HG03457 (cell line): ENCODE measurements at regions not wholly inside any gene's neighbourhood (a gene's known extent, or its start where the extent isn't known, plus 50 kb on each side); places are given as distances from the start of the nearest gene placed in this dataset.

Experiments
- ATAC-seq: cut with Tn5 transposase; IDR thresholded peaks from one replicate; pipeline ENCODE4 v1.9.1; 2021; ENCODE audit warnings: moderate number of reproducible peaks; ENCODE audit not compliant: unreplicated experiment

DNA sequence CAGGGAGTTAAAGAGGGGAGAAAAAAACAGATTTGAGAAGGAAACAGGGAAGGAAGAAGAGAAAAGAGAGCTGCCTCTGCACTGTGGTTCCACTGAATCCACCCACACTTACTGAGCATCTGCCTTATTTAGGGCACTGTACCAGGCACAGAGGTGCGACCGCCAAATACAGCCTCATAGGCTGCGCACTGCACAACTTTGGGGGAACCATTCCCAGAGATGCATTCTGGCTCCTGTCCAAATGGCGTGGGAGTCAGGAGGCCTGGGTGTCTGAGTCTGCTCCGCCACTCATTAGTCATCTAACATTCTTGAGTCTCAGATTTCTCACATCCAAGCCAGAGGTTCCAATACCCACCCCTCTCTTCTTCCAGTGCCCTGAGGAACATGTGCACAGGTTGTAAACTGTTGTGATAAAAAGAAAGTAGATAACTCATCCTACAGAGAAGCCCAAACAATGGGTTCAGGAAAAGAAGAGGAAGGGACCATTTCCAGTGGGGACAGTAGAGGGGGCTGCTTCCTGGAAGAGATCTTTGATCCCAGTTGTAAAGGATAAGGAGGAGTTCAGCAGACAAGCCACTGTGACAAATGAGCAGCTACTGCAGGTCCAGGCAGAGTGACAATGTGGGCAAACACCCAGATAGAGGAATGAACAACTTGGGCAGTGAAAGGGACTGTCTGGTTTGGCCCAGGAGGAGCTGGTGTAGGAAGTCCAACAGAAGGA is 254.6 kb downstream of the UACA start:
- ATAC-seq, result no peak

DNA sequence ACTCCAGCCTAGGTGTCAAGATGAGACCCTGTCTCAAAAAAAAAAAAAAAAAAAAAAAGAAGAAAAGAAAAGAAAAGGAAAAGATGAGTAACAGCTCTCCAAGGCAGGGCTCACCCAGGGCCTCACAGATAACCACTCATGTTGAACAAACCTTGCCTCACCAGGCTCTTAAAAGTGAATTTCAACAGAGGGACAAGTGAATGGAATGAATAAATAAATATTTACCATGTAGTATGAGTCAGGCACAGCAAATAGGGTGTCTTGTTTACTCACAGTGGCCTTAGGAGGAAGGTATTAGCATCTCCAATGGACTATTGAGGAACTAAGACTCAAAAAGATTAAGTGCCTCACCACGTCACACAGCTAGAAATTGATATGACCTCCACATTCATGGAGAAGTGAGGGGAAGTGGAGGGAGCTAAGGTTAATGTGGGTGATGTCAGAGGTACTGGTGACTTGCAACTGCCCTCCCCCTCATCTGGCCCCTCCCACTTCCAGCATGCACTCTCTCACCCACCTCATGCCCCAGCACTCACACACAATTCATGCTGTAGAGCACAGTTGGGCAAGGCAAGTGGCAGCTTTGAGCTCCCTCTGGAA is 255.5 kb downstream of the UACA start:
- no peak for ATAC-seq

DNA sequence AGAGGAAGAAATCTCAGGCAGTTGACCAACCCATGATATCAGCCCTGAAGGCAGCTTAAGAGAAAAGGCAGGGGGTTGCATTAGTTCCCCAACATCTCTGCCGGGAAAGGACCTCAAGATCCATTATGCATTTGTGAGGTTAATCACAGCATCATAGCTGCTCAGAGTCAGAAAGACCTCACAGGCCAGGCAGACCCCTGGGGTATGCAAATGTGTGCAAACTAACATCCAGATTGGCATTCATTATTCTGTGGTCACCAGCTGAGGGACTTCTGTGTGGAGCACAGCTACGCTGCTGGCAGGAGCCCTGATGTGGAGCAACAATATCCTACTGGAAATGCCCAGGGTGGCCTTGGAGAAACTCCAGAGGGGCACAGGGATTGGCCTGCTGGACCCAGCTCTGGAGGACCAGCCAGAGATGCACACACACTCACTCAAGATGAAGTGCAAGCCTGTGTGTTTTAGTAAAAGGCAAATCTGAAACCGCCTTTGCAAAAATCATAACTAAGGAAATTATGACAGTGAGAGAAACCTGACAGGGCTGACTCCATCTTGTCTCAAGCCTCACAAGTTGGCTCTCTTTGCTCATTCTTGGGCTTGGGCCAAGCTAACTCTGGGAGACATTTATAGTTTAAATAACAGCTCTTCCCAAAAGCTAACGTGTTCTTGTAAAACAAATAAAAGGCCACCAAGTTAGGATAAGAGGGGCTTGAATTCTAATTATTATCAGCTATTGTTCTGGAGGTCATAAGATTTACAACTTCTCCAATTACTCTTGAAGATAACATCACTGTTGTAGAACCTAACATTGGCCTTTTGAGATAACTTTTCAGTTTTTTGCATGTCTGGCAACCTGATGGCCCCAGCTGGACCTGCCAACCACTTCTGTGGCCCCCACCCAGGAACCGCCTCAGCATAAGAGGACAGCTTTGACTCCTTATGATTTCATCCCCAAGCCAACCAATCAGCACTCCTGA is 257.1 kb downstream of the UACA start:
- ATAC-seq, result no peak

DNA sequence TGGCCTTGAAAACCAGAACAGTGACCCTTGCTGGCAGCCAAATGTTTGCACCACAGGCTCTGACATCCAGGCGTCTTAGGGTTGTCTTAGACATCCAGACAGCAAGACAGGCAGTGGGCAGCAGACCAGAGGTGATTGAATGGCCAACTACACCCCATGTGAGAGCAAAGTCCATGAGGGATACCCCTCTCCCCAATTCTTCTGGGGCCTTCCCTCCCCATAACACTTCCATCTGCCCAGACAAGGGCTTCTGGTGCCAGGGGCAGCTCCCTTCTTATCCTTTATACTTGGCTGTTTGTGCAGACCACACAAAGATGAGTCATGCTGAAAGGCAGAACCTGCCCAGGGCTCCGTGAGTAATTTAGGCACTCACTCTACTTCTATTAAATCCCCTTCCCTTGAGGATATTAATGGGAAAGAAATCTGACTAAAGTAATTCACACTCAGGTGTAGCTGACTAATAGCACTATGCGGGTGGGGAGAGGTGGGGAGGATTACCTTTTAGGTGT is 257.9 kb downstream of the UACA start:
- ATAC-seq, result peak; percentile 13

DNA sequence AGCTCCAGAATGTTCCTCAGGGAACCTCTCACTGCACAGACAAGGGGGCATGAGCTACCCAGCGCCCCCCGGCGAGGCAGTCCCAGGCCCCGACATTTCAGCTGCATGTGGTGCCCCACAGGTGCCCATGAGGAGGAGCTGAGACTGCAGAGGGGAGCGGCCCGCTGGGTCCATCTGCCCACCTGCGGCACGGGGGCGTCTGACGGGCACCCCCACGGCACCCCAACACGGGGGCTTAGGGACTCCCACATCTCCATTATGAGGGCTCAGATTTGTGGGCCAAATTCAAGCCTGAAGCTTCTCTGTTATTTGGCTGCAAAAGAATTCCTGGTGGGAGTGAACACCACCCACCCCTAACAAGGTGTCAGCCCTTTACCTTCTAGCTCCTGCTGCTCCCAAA is 258.4 kb downstream of the UACA start:
- no peak for ATAC-seq

DNA sequence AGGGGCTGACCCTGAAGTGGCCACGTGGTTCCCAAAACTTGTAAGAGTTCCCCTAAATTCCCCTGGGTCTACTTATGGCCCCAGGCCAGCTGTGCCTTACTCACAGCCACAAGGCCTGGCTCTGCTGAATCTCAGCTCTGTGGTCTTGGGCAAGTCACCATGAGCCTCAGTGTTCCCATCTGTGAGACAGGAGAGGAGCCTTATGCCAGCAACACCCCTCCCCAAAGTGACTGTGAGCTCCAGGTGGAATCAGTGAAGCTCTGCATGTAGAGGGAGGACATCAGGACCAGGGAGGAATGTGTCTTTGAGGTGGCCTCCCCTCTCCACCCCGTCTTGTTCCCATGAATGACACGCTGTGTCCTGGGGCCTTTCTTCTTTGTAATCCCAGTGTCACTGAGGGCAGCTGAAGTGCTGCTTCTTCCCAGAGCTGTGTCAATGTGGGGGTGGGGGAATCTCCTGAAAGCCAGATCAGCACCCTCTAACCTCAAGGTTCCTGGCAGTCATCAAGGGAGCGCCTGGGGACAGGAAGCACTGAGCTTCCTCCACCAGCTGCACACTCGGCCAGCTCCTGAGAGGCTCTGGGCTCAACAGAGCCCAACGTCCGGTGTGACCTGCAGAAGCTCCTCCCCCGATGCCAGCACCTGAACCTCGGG is 258.9 kb downstream of the UACA start:
- ATAC-seq, result peak; percentile 37

DNA sequence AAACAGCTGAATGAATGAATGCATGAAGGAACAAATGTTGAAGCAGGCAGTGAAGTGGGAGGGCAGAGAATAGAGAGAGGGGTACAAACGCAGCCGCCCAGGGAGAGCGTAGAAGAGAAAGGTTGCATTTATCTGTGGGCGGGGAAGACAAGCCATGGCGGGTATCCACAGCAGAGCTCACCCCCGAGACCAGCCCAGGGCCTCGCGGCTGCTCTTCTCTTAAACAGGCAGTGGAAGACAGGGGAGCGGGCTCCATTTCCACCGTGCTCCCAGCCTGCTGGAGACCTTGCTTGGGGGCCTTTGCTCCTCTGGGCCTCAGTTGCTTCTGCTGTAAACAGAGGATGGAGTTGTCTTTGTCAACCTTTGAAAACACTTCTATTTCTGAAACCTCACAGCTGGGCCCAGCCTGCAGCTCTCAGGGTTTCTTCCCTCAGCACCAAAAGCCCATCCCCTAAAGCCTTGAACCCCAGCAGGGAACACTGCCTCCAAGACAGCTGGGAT is 259.5 kb downstream of the UACA start:
- no peak for ATAC-seq

DNA sequence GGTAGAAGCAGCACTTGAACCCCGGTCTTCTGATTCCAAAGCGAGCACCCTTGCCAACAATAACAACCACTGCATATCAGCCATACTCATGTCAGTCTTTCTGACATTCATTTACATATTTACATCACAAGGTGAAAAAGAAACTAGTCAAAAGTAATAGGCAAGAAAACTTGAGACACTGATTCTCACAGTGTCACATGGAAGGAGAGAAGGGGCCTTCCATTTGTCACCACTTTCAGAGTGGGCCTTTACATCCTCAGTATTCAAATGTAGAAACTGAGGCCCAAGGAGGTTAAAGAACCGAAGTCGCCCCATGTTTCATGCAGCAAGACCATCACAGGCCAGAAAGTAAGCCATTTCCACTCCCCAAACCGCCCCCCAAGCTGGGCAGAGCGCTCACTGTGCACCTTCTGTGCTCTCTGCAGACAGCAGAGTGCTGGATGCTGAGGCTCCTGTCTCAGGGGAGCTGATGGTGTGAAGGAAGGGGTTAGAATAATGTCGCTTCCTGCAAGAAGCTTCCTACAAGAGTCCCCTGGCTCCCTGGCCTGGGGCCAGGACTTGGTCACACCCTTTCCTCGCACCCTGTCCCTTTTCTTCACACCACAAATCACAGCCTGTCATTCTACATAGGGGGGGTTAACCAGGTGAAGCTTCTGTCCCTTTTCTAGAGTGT is 260.1 kb downstream of the UACA start:
- ATAC-seq, result no peak

DNA sequence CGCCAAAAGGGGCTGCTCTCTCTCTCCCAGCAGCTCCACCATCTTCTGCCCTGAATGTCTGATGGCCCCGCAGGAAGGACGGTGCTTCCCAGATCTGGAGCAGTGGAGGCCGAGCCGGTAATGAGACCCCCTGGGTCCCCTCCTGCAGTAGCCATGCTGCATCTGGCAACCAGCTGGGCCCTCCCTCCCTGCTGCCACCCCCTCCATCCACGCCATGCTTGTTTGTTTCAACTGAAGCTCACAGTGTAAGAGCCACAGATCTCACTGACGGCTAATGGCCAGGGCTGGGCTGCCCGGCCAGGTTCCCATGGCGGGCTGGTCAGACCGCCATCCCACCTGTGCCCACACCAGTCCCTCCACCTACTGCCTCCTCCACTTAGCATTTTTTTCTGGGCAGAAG is 260.8 kb downstream of the UACA start:
- no peak for ATAC-seq

DNA sequence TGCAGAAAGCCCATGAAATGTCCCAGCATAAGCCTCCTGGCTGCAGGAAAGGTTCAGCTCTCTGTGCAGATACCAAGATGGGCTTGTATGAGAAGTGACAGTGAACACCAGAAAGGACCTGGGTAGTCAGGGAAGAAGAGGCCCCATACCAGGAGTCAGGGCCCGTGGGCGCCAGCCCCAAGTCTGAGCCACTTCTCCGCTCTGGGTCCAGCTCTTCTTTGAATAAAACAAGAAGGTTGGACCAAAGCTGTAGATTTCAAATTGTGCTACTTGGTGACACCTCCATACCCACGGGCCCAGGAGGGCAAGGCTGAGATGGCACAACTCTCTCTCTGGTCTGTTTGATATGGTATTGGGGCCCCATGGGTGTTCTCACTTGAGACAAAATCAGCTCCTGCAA is 261.5 kb downstream of the UACA start:
- ATAC-seq, result no peak

DNA sequence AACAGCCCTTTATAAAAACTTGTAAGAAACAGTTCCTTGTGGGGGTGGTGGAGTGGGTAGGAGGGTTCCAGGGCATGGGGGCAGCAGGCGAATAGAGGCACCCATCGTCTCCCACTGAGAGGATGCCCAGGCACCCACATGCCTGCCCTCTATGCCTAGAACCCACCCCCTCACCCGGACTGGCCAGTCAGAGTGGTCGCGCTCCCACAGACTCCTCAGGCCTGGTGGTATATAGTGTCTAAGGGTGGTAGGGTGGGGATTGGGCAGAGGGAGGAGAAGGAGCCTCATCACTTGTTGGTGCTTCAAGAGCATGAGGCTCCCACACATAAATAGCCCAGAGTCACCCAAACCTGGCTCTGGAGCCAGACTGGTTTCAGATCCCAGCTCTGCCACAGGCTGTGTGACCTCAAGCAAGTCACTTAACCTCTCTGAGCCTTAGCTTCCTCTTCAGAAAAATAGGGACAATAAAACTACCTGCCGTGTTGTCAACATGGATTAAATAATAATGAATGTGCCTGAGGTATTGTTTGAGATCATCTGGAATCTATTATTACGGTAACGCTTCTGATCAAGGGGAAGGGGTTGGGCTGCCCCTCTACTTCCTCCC is 262.1 kb downstream of the UACA start:
- ATAC-seq, result no peak

DNA sequence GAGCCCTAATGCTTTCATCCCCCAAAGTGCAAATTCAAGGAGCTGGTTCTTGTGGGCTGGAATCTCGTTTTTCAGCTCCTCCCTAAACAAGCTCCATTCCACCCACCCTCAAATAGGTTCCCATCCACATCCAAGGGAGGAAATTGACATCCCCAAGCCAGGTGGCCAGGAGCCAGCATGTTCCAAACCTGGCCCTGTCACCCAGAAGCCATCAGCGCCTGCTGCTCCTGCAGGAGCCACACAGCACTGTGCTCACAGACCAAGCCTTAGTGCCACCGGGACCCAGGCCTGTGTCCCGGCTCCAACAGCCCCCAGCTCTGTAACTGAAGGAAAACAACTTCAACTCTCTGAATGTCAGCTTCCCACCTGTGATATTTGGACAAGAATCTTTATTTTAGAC is 263.6 kb downstream of the UACA start:
- ATAC-seq, result no peak

DNA sequence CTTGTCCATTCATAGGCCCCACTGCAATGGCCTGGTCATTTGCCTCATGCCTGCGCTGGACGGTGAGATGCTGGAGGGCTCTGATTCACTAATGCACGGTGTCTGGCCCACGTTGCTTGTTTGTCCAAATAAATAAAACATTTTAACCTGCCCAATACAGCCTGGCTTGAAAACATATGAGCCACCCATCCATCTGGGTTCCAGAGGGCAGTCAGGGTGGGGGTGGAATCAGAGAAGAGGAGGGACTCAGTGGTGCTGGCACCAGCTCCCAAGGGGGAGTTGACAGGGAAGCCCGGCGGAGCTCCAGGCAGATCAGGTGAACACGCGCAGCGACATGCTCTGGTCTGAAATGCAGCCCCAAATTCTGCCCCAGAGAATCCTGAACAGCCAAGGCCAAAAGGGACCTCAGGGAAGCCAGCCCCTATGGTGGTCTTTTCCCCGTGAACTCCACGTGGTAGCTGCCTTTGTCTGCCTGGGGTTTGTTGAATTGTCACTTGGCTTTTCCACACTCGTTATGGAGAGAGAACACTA is 265.2 kb downstream of the UACA start:
- no peak for ATAC-seq

DNA sequence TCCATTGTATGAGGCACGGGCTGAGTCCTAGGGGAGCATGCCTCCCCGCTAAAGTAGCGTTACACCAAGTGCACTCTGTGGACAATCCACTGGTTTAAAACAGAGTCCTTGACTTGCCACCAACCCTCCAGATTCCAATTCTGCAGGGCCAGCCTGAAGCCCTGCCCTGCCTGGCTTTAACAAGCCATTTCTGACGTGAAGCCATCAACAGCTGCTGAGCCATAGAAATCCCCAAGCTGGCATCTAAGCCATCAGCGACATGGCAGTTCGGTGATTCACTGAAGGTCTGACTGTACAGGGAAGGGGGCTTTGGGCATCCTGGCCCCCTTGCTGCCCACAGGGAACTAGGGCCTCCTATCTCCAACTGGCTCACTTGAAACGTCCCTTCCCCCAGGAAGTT is 265.7 kb downstream of the UACA start:
- ATAC-seq, result no peak

DNA sequence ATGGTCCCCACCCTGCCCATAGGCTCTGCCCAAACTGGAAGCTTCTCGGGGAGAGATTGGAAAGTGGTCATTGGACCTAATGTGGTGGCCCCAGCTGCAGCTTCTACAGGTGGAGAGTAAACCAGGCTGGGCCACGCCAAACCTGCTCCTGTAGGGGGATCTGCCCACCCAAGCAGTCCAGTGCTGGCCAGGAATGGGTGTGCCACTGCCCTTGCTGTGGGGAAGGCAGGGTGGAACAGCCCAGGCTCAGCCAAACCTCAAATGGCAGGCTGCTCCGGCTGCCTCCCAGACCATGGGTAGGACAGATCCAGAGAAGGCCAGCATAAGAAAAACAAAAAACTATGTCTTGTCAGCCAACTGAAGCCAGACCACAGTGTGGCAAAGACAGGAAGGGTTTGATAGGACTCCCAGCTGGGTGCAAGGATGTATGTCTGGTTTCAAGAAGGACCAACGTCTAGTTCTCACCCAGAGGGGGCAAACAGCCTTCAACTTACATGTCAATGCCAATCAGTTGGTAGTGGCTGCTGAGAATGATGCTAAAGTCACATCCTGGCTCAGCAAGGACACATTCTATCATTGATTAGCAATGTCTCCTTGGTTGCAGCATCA is 267.3 kb downstream of the UACA start:
- ATAC-seq, result no peak

DNA sequence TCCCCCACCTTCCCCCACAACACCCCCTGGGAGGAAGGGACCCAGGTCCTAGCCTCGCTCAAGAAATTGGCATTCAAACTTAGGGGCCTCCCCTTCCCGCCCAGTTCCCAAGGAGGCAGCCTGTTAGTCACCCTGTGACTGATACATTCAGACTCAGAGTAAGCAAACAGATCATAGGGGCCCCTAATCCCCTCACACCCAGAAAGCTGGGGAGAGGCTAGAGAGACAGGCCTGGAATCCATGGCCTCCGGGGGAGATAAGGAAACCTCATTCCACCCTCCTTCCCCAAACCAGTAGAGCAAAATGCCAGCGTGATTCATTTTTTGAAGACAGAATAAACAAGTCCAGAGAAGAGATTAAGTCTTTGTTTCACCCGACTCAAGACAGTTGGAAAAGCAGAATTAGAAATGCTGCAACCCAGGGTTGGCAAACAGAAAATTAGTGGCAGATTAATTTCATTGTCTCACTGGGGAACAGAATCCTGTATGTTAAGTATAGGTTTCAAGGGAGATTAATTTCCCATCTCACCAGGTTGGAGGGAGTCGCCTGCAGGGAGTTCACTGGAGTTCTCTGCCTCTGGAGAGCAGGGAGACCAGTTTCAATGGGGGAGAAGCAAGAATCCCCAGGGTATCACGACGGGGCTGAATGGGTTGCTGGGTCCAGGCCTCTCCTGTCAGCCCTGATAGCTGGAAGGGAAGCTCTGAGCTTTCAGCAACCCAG is 268.3 kb downstream of the UACA start:
- ATAC-seq, result no peak

DNA sequence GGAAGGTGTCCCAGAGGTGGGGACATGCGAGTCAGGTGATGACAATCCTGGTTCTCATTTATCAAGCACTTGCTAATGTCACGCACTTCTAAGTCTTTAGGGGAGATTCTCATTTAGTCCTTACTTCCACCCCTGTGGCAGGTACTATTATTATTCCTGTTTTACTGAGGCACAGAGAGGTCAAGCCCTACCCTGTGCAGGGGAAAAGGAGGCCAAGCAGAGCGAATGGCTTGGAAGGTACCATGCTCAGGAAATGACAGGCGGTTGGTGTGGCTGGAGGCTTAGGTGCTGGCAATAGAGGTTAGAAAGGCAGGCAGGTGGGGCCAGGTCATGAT is 268.9 kb downstream of the UACA start:
- no peak for ATAC-seq

DNA sequence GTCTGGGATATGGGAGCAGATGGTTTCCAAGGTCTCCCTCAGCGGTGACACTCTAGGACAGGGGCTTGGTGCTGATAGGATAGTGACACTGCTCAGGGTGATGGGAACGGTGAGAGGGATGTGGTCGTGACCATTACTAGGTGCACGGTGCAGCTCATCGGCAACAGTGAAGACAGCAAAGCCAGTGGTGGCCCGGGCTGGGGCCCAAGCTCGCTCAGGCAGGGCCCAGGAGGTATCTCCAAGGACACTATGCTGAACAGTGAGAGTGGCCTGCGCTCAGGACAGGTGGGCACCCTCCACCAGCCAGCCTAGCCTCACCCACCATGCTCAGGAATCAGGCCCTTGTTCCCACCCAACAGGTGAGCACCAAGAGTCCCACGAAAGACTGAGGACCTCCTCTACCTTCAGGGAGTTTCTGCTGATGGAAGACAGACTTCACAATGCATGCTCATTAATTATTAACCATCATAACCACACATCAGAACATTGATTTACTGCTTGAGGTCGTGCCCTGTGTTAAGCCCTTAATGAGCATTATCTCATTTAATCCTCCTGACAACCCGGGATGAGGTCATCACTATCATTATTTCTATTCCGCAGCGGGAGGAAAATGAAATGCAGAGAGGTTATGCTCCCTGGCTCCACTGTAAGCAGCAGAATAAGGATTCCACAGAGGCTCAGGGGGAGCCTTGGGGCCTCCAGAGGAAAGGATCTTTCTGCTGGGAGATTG is 269.4 kb downstream of the UACA start:
- no peak for ATAC-seq
